SK-N-SH (cell line): ENCODE measurements at regions not wholly inside any gene's neighbourhood (a gene's known extent, or its start where the extent isn't known, plus 50 kb on each side); places are given as distances from the start of the nearest gene placed in this dataset.

Experiments
- CTCF ChIA-PET: fragments of 300-600, 350-600 bp; formaldehyde crosslinking; extraction: SDS; loops from one replicate; lab custom pipeline; 2021; lab: Yijun Ruan, JAX
- POLR2A ChIA-PET: fragments of 350-600 bp; sonication (Branson Sonifier 250); formaldehyde crosslinking; extraction: SDS; loops from one replicate; lab custom pipeline; 2020; ENCODE audit warnings: antibody characterized with exemption, inconsistent platforms; lab: Yijun Ruan, JAX
- DNase-seq: peaks from one replicate; pipeline ENCODE4 v3.0.0; 2012
- H2AFZ ChIP-seq: fragments of 200-600 bp; sonication (generic); 2 replicates; pipeline ENCODE4 v1.8.1; 2016; ENCODE audit warnings: antibody characterized with exemption, mild to moderate bottlenecking, low read depth
- H3F3A ChIP-seq: fragments of 200-600 bp; sonication (generic); replicated peaks from 2 replicates; pipeline ENCODE3; 2016; ENCODE audit warnings: antibody characterized with exemption, mild to moderate bottlenecking; ENCODE audit not compliant: insufficient read depth
- H3K27ac ChIP-seq, 2 experiments: fragments of 200-500 bp in 1 of 2; fragments of 200-600 bp in 1 of 2; sonication (Bioruptor generic) in 1 of 2; sonication (generic), shearing (Covaris generic) in 1 of 2; 2 replicates each; pipeline versions ENCODE4 v1.5.1 to v1.6.1; 2014 to 2016; ENCODE audit warnings: low read depth in 2 of 2, inconsistent platforms in 1 of 2, low read length in 1 of 2, mild to moderate bottlenecking in 1 of 2, mixed read lengths in 1 of 2
- H3K27me3 ChIP-seq: fragments of 200-600 bp; sonication (generic), shearing (Covaris generic); 2 replicates; pipeline ENCODE4 v1.6.1; 2016; ENCODE audit warnings: mixed run types; ENCODE audit not compliant: insufficient read depth
- H3K36me3 ChIP-seq, 2 experiments: fragments of 200-500 bp in 1 of 2; fragments of 200-600 bp in 1 of 2; sonication (Bioruptor generic) in 1 of 2; sonication (generic) in 1 of 2; replicated peaks in 1 of 2; 2 replicates each; pipeline versions ENCODE3 to v1.5.1; 2014 to 2016; ENCODE audit warnings: low read length in 1 of 2, mild to moderate bottlenecking in 1 of 2; ENCODE audit not compliant: insufficient read depth in 2 of 2, control insufficient read depth in 1 of 2
- H3K4me1 ChIP-seq, 2 experiments: fragments of 200-500 bp in 1 of 2; fragments of 200-600 bp in 1 of 2; sonication (Bioruptor generic) in 1 of 2; sonication (generic), shearing (Covaris generic) in 1 of 2; 2 replicates each; pipeline versions ENCODE4 v1.5.1 to v1.6.1; 2014 to 2016; ENCODE audit warnings: low read depth in 1 of 2, low read length in 1 of 2, mixed run types in 1 of 2; ENCODE audit not compliant: insufficient read depth in 2 of 2, control insufficient read depth in 1 of 2
- H3K4me2 ChIP-seq: fragments of 200-600 bp; sonication (generic), shearing (Covaris generic); 2 replicates; pipeline ENCODE4 v1.6.1; 2017; ENCODE audit warnings: mixed run types
- H3K4me3 ChIP-seq, 2 experiments: fragments of 200-500 bp in 1 of 2; fragments of 200-600 bp in 1 of 2; sonication (Bioruptor generic) in 1 of 2; sonication (generic), shearing (Covaris generic) in 1 of 2; 2 replicates each; pipeline versions ENCODE4 v1.5.1 to v1.8.1; 2014 to 2016; ENCODE audit warnings: low read depth in 2 of 2, inconsistent platforms in 1 of 2, low read length in 1 of 2, mild to moderate bottlenecking in 1 of 2, mixed read lengths in 1 of 2, moderate library complexity in 1 of 2
- H3K79me2 ChIP-seq: fragments of 200-600 bp; sonication (generic); 2 replicates; pipeline ENCODE4 v1.8.1; 2017; ENCODE audit warnings: mild to moderate bottlenecking; ENCODE audit not compliant: insufficient read depth
- H3K9ac ChIP-seq: fragments of 200-600 bp; sonication (generic); 2 replicates; pipeline ENCODE4 v1.6.1; 2017; ENCODE audit warnings: mixed run types
- H3K9me2 ChIP-seq: fragments of 200-600 bp; sonication (generic); 2 replicates; pipeline ENCODE4 v1.6.1; 2017; ENCODE audit warnings: mixed run types
- H3K9me3 ChIP-seq: fragments of 200-600 bp; sonication (generic); 2 replicates; pipeline ENCODE4 v1.6.1; 2017; ENCODE audit warnings: mixed run types, mild to moderate bottlenecking, moderate library complexity
- H4K20me1 ChIP-seq: fragments of 200-600 bp; sonication (generic); 2 replicates; pipeline ENCODE4 v1.6.1; 2017; ENCODE audit warnings: mild to moderate bottlenecking, mixed run types; ENCODE audit not compliant: insufficient read depth
- CHD2 ChIP-seq: fragments of 150-350 bp; IDR thresholded peaks from 2 replicates; pipeline ENCODE4 v1.6.1; 2018; ENCODE audit warnings: low read length; ENCODE audit not compliant: partially characterized antibody
- CTCF ChIP-seq: fragments of 200-600 bp; sonication (generic); IDR thresholded peaks from 2 replicates; pipeline ENCODE4 v1.6.1; 2017; ENCODE audit warnings: antibody characterized with exemption, mild to moderate bottlenecking, moderate library complexity
- EP300 ChIP-seq, 2 experiments: IDR thresholded peaks; 2 replicates each; pipeline versions ENCODE4 v1.4.0 to v1.6.1; 2012; ENCODE audit warnings: borderline replicate concordance in 1 of 2, low read depth in 1 of 2, low read length in 1 of 2
- EZH2phosphoT487 ChIP-seq: fragments of 200-600 bp; sonication (generic); IDR thresholded peaks from 2 replicates; pipeline ENCODE4 v1.6.1; 2017; ENCODE audit warnings: low read depth, mixed run types, mild to moderate bottlenecking, antibody characterized with exemption, moderate library complexity, borderline replicate concordance
- FOSL2 ChIP-seq: IDR thresholded peaks from 2 replicates; pipeline ENCODE4 v1.4.0; 2012; ENCODE audit warnings: low read depth, mild to moderate bottlenecking, moderate library complexity, borderline replicate concordance
- FOXM1 ChIP-seq: IDR thresholded peaks from 2 replicates; pipeline ENCODE4 v1.4.0; 2012; ENCODE audit warnings: low read depth, mild to moderate bottlenecking
- JUND ChIP-seq: IDR thresholded peaks from 2 replicates; pipeline ENCODE4 v1.4.0; 2012
- MEF2A ChIP-seq: IDR thresholded peaks from 2 replicates; pipeline ENCODE4 v1.4.0; 2012; ENCODE audit warnings: low read depth, borderline replicate concordance
- MXI1 ChIP-seq: IDR thresholded peaks from 2 replicates; pipeline ENCODE4 v1.6.1; 2012; ENCODE audit warnings: mild to moderate bottlenecking, low read depth, low read length, improper control_type of control experiment
- NFIC ChIP-seq: IDR thresholded peaks from 2 replicates; pipeline ENCODE4 v1.4.0; 2012; ENCODE audit warnings: borderline replicate concordance
- NRF1 ChIP-seq: IDR thresholded peaks from 2 replicates; pipeline ENCODE4 v1.6.1; 2012; ENCODE audit warnings: low read depth, mild to moderate bottlenecking, low read length
- REST ChIP-seq: IDR thresholded peaks from 2 replicates; pipeline ENCODE4 v1.6.1; 2012; ENCODE audit warnings: mild to moderate bottlenecking, low read depth, low read length, moderate library complexity
- RFX5 ChIP-seq: IDR thresholded peaks from 2 replicates; pipeline ENCODE4 v1.6.1; 2012; ENCODE audit warnings: mild to moderate bottlenecking, improper control_type of control experiment, low read length
- RXRA ChIP-seq: IDR thresholded peaks from 2 replicates; pipeline ENCODE4 v1.4.0; 2012; ENCODE audit warnings: low read depth, mild to moderate bottlenecking, borderline replicate concordance
- SMC3 ChIP-seq: IDR thresholded peaks from 2 replicates; pipeline ENCODE4 v1.6.1; 2012; ENCODE audit warnings: low read depth, low read length, improper control_type of control experiment
- TAF1 ChIP-seq: IDR thresholded peaks from 2 replicates; pipeline ENCODE4 v1.6.1; 2012; ENCODE audit warnings: low read depth, mild to moderate bottlenecking, low read length, moderate library complexity, borderline replicate concordance
- TCF12 ChIP-seq: IDR thresholded peaks from 2 replicates; pipeline ENCODE4 v1.4.0; 2012
- TEAD4 ChIP-seq: IDR thresholded peaks from 2 replicates; pipeline ENCODE4 v1.4.0; 2012; ENCODE audit warnings: mild to moderate bottlenecking, borderline replicate concordance; ENCODE audit not compliant: insufficient read depth
- USF2 ChIP-seq: fragments of 150-350 bp; IDR thresholded peaks from 2 replicates; pipeline ENCODE4 v1.6.1; 2017; ENCODE audit warnings: antibody characterized with exemption, low read length, low read depth, borderline replicate concordance
- WGBS: methylation state at CpG from one replicate; pipeline ENCODE4 v1.1.6; 2017; ENCODE audit warnings: low lambda C conversion rate; 5-methylcytosine and 5-hydroxymethylcytosine counted together

GRCh38 chr20:39643292-39643691, 681.1 kb downstream of the DHX35 start:
- POLR2A ChIA-PET, result no interaction called here

GRCh38 chr20:39641423-39641822, 679.3 kb downstream of the DHX35 start:
- H3K4me2 ChIP-seq, result no peak overlapping the region
- CTCF ChIA-PET, result no interaction called here
- no peak overlapping the region for H3K4me3 ChIP-seq
- H3K79me2 ChIP-seq, result no peaks in the 10 kb centered on the region
- no peaks in the 10 kb centered on the region for H3K36me3 ChIP-seq
- H3K27me3 ChIP-seq, result no peaks in the 10 kb centered on the region
- DNase-seq, result no peak
- no peaks in the 10 kb centered on the region for H3K9me2 ChIP-seq
- no peak overlapping the region for H3K27ac ChIP-seq
- no peaks in the 10 kb centered on the region for H3F3A ChIP-seq
- H2AFZ ChIP-seq, result no peak overlapping the region
- H3K4me1 ChIP-seq, result peaks cover 0 to 9% of the 10 kb centered on the region in 2 experiments; a peak in 2 of 4 replicates
- no peaks in the 10 kb centered on the region for H3K9me3 ChIP-seq
- WGBS, result 41% methylated on average over 4 of the region's 4 CpGs
- no peaks in the 10 kb centered on the region for H4K20me1 ChIP-seq
- POLR2A ChIA-PET, result no interaction called here
- no peak overlapping the region for H3K9ac ChIP-seq
- no peak for TF ChIP-seq USF2
- TF ChIP-seq RFX5, result no peak
- TF ChIP-seq MXI1, result no peak
- no peak for TF ChIP-seq MEF2A
- TF ChIP-seq CTCF, result no peak
- TF ChIP-seq REST, result no peak
- TF ChIP-seq FOXM1, result no peak

More at GRCh38 chr20:39643292-39643691, 681.1 kb downstream of the DHX35 start:
- H3K9me2 ChIP-seq, result no peaks in the 10 kb centered on the region
- H3K27me3 ChIP-seq, result no peaks in the 10 kb centered on the region
- H3K4me3 ChIP-seq, result no peak overlapping the region
- H3K4me1 ChIP-seq, result peaks cover 0 to 9% of the 10 kb centered on the region in 2 experiments; a peak in 2 of 4 replicates
- H3K27ac ChIP-seq, result no peak overlapping the region
- TF ChIP-seq EP300 (IDR thresholded peaks at IDR 0.05; ENCODE audit: borderline replicate concordance in 1 of 2, low read depth in 1 of 2, low read length in 1 of 2) (no peak), REST (no peak), NRF1 (no peak), RXRA (no peak), TAF1 (no peak), EZH2phosphoT487 (no peak), JUND (no peak), RFX5 (no peak), TEAD4 (no peak), FOSL2 (no peak), SMC3 (no peak), TCF12 (no peak), NFIC (no peak), CHD2 (no peak)
- TF ChIP-seq, all 33 proteins: peak for 0
- no peaks in the 10 kb centered on the region for H3K9me3 ChIP-seq
- H3K79me2 ChIP-seq, result no peaks in the 10 kb centered on the region
- no peaks in the 10 kb centered on the region for H3K36me3 ChIP-seq
- H2AFZ ChIP-seq, result no peak overlapping the region
- no peak overlapping the region for H3K4me2 ChIP-seq
- WGBS, result 50% methylated on average over 1 of the region's 1 CpG
- H3K9ac ChIP-seq, result no peak overlapping the region
- CTCF ChIA-PET, result no interaction called here
- DNase-seq, result no peak
- H3F3A ChIP-seq, result no peaks in the 10 kb centered on the region
- H4K20me1 ChIP-seq, result no peaks in the 10 kb centered on the region
